ENCODE measurements at regions not wholly inside any gene's neighbourhood (a gene's known extent, or its start where the extent isn't known, plus 50 kb on each side); places are given as distances from the start of the nearest gene placed in this dataset.

GRCh38 chr11:15815246-15816195 is 540.8 kb downstream of the SOX6 start:
- no peaks in the 10 kb centered on the region for H3K9me3 ChIP-seq
- DNase-seq (ENCODE audit: low spot score in 2 of 2), result no peak
- no peaks in the 10 kb centered on the region for H3K4me1 ChIP-seq
- H3K4me3 ChIP-seq, result no peak overlapping the region
- H3K27me3 ChIP-seq, result no peaks in the 10 kb centered on the region
- intact Hi-C loops (cut with DNase I; ENCODE audit: low total_unique reads), result no loop called here
- TF ChIP-seq CTCF (IDR thresholded peaks at IDR 0.05), result no peak
- TF ChIP-seq POLR2AphosphoS5 (IDR thresholded peaks at IDR 0.05), result no peak
- TF ChIP-seq POLR2A (IDR thresholded peaks at IDR 0.05), result no peak
- H3K27ac ChIP-seq, result no peak overlapping the region
- H3K36me3 ChIP-seq, result no peaks in the 10 kb centered on the region

- H3K4me3 ChIP-seq, result no peak overlapping the region
- H3K27me3 ChIP-seq, result no peaks in the 10 kb centered on the region
- H3K4me1 ChIP-seq, result no peaks in the 10 kb centered on the region
- TF ChIP-seq POLR2AphosphoS5 (IDR thresholded peaks at IDR 0.05) (no peak), POLR2A (IDR thresholded peaks at IDR 0.05) (no peak), CTCF (IDR thresholded peaks at IDR 0.05) (no peak)
- no peaks in the 10 kb centered on the region for H3K36me3 ChIP-seq
- peak overlapping the region in 1 of 2 donors; percentile 2 for H3K27ac ChIP-seq
- intact Hi-C loops (cut with DNase I; ENCODE audit: low total_unique reads), result no loop called here
- DNase-seq (ENCODE audit: low spot score in 2 of 2), result no peak
- no peaks in the 10 kb centered on the region for H3K9me3 ChIP-seq
Observed at GRCh38 chr11:15816260-15816871, 540.0 kb downstream of the SOX6 start.

GRCh38 chr11:15817001-15817400 is 539.3 kb downstream of the SOX6 start:
- H3K9me3 ChIP-seq, result no peaks in the 10 kb centered on the region
- no peak overlapping the region for H3K4me3 ChIP-seq
- intact Hi-C loops (cut with DNase I; ENCODE audit: low total_unique reads), result no loop called here
- H3K27ac ChIP-seq, result peak overlapping the region in 1 of 2 donors; percentile 2
- no peaks in the 10 kb centered on the region for H3K36me3 ChIP-seq
- H3K4me1 ChIP-seq, result no peaks in the 10 kb centered on the region
- no peak for DNase-seq (ENCODE audit: low spot score in 2 of 2)
- H3K27me3 ChIP-seq, result no peaks in the 10 kb centered on the region
- TF ChIP-seq POLR2AphosphoS5 (IDR thresholded peaks at IDR 0.05) (no peak), POLR2A (IDR thresholded peaks at IDR 0.05) (no peak), CTCF (IDR thresholded peaks at IDR 0.05) (no peak)

- TF ChIP-seq CTCF (IDR thresholded peaks at IDR 0.05) (no peak), POLR2AphosphoS5 (IDR thresholded peaks at IDR 0.05) (no peak), POLR2A (IDR thresholded peaks at IDR 0.05) (no peak)
- Histone ChIP-seq H3K36me3 (no peaks in the 10 kb centered on the region), H3K9me3 (no peaks in the 10 kb centered on the region), H3K4me3 (no peak overlapping the region), H3K4me1 (no peaks in the 10 kb centered on the region), H3K27ac (peak overlapping the region; percentile 2 to 46), H3K27me3 (no peaks in the 10 kb centered on the region)
- DNase-seq (ENCODE audit: low spot score in 2 of 2), result peak in 1 of 2 donors; percentile 32
- intact Hi-C loops (cut with DNase I; ENCODE audit: low total_unique reads), result no loop called here
Observed at GRCh38 chr11:15818132-15818842, 538.1 kb downstream of the SOX6 start.

All from breast epithelium (tissue), 4 donors.